MCF 10A (cell line): ENCODE measurements at regions not wholly inside any gene's neighbourhood (a gene's known extent, or its start where the extent isn't known, plus 50 kb on each side); places are given as distances from the start of the nearest gene placed in this dataset.

Experiments
- BruUV-seq: library from RNA; stranded (reverse); fragments of 400-500 nt; replicated peaks from 2 replicates; lab custom pipeline; 2021; lab: Mats Ljungman, UMichigan
- CTCF ChIA-PET: fragments of 300-600 bp; sonication (Branson Sonifier 250); formaldehyde crosslinking; extraction: SDS; loops from one replicate; lab custom pipeline; 2021; ENCODE audit warnings: antibody characterized with exemption, inconsistent platforms; lab: Yijun Ruan, JAX
- POLR2A ChIA-PET: fragments of 300-600, 350-650 bp; sonication (Branson Sonifier 250); formaldehyde crosslinking; extraction: SDS; loops from one replicate; lab custom pipeline; 2020; ENCODE audit warnings: antibody characterized with exemption, inconsistent platforms; lab: Yijun Ruan, JAX
- DNase-seq: peaks from one replicate; pipeline ENCODE4 v3.0.0-alpha.2; 2018; ENCODE audit not compliant: unreplicated experiment
- H3K27ac Mint-ChIP-seq: one replicate; pipeline ENCODE4 v1.8.0; 2022; ENCODE audit warnings: mild to moderate bottlenecking, low read depth, mixed read lengths; ENCODE audit not compliant: unreplicated experiment
- H3K27me3 Mint-ChIP-seq: one replicate; pipeline ENCODE4 v1.8.0; 2022; ENCODE audit warnings: mixed read lengths; ENCODE audit not compliant: insufficient read depth, unreplicated experiment
- H3K36me3 Mint-ChIP-seq: one replicate; pipeline ENCODE4 v1.8.0; 2022; ENCODE audit warnings: mild to moderate bottlenecking, moderate library complexity, mixed read lengths; ENCODE audit not compliant: insufficient read depth, unreplicated experiment
- H3K4me1 Mint-ChIP-seq: one replicate; pipeline ENCODE4 v1.8.0; 2022; ENCODE audit warnings: mixed read lengths; ENCODE audit not compliant: insufficient read depth, unreplicated experiment
- H3K4me3 Mint-ChIP-seq: one replicate; pipeline ENCODE4 v1.8.0; 2022; ENCODE audit warnings: mild to moderate bottlenecking, moderate library complexity, mixed read lengths; ENCODE audit not compliant: unreplicated experiment
- H3K9me3 Mint-ChIP-seq: one replicate; pipeline ENCODE4 v1.8.0; 2022; ENCODE audit warnings: mixed read lengths; ENCODE audit not compliant: unreplicated experiment
- intact Hi-C: fragments of 100-400 bp; cut with micrococcal nuclease; formaldehyde crosslinking; loops from 2 replicates; pipeline ENCODE4 v1.14.1; 2022
- TF ChIP-seq, protein P1 (sequence below): fragments of 200-600 bp; IDR thresholded peaks from one replicate; pipeline ENCODE4 v1.8.0; 2022; ENCODE audit warnings: antibody characterized with exemption, mild to moderate bottlenecking; ENCODE audit not compliant: unreplicated experiment

DNA sequence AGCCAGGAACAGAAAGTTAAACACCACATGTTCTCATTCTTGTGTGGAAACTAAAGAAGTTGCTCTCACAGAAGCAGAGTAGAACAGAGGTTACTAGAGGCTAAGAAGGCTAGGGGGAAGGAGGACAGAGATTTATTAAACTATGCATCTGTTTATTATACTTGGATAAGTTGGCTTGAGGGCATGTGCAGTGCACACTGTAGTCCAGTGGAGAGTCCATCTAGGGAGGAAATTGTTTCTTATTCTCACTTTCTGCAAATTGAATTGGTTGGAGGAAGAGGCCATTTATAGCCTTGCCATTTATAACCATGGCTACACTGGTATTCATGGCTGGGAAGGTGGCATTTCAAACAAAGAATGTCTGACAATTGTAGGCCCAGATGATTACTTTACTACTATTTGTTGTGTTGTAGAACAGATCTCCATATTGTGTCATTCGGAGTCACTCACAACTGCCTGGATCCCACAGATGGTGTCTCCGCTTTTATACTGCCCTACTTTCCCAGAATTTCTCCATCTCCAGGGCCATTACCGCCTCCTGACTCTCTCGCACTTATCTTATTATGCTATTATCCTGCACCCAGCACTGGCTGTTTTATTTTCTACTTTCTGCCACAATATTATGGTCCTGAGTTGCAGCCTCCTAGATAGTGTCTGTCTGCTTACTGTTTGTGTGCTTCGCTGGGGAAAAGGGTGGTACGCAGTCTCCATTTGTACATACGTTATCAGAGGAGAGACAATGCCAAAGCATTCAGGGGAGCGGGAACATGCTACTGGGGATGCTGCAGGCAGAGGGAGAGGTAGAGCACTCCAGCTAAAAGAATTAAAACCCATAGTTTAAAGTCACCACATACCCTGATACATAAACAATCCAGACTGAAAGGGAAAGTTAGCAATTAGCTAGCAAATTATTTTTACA lies 169.3 kb upstream of the BLID start:
- intact Hi-C loops = no loop called here
- TF ChIP-seq, protein P1, sequence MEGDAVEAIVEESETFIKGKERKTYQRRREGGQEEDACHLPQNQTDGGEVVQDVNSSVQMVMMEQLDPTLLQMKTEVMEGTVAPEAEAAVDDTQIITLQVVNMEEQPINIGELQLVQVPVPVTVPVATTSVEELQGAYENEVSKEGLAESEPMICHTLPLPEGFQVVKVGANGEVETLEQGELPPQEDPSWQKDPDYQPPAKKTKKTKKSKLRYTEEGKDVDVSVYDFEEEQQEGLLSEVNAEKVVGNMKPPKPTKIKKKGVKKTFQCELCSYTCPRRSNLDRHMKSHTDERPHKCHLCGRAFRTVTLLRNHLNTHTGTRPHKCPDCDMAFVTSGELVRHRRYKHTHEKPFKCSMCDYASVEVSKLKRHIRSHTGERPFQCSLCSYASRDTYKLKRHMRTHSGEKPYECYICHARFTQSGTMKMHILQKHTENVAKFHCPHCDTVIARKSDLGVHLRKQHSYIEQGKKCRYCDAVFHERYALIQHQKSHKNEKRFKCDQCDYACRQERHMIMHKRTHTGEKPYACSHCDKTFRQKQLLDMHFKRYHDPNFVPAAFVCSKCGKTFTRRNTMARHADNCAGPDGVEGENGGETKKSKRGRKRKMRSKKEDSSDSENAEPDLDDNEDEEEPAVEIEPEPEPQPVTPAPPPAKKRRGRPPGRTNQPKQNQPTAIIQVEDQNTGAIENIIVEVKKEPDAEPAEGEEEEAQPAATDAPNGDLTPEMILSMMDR = no peak
- no peaks in the 10 kb centered on the region for H3K4me1 Mint-ChIP-seq

DNA sequence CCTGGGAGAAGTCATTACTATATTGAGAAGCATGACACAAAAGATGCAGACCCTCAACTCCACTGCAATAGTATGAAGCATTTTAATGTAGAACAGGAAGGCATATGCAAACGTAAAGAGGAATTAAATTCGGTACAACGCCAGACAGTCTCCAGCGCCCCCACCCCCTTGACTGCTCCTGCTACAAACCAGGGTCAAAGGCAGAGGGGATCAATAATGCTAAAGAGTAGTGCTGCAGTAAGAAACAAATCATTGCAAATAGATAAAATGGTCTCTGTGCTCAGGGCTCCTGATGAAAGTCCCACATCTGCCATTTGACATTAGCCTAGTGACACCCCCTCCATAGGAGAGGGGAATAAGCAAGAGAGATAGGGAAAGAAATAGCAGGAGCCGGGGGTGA lies 164.9 kb upstream of the BLID start:
- TF ChIP-seq, protein P1 = no peak
- ChIA-PET CTCF (no interaction called here), POLR2A (no interaction called here)
- no peak for DNase-seq
- Mint-ChIP-seq H3K36me3 (peaks cover 10% of the 10 kb centered on the region), H3K9me3 (no peaks in the 10 kb centered on the region), H3K27me3 (no peaks in the 10 kb centered on the region), H3K4me3 (no peak overlapping the region), H3K27ac (no peak overlapping the region), H3K4me1 (no peaks in the 10 kb centered on the region)
- no TSS peak for BruUV-seq
- intact Hi-C loops = no loop called here

More for the DNA sequence above, 169.3 kb upstream of the BLID start:
- Mint-ChIP-seq H3K4me3 (no peak overlapping the region), H3K9me3 (no peaks in the 10 kb centered on the region), H3K27ac (no peak overlapping the region), H3K27me3 (no peaks in the 10 kb centered on the region), H3K36me3 (peaks cover 31% of the 10 kb centered on the region)
- CTCF ChIA-PET = no interaction called here
- no peak for DNase-seq
- POLR2A ChIA-PET = interaction anchor here (1.4 kb wide), 1 partner anchor 11 kb away, joined by 3 read pairs; no protein-coding TSS in a partner anchor
- BruUV-seq = no TSS peak

DNA sequence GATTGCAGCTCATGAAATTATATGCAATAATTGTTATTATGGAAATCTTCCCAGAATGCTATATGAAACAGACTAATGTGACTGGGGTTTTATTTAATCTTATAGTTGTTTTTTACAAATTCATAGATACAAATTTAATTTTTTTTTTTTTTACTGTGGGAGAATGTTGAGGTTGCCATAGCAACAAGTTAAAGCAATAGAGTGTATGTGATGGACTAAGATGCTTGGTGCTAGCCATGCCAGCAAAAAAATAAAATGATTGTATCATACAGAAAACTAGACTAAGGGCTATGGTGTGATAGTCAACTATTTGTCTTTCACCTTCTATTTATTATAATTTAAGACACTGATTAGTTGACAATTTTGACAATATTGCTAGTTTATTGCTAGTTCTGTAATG lies 163.2 kb upstream of the BLID start:
- CTCF ChIA-PET = no interaction called here
- Mint-ChIP-seq H3K9me3 (no peaks in the 10 kb centered on the region), H3K4me3 (no peak overlapping the region), H3K27me3 (no peaks in the 10 kb centered on the region), H3K27ac (no peak overlapping the region), H3K36me3 (peaks cover 10% of the 10 kb centered on the region), H3K4me1 (no peaks in the 10 kb centered on the region)
- DNase-seq = no peak
- no TSS peak for BruUV-seq
- intact Hi-C loops = no loop called here
- POLR2A ChIA-PET = no interaction called here
- TF ChIP-seq, protein P1 = no peak

DNA sequence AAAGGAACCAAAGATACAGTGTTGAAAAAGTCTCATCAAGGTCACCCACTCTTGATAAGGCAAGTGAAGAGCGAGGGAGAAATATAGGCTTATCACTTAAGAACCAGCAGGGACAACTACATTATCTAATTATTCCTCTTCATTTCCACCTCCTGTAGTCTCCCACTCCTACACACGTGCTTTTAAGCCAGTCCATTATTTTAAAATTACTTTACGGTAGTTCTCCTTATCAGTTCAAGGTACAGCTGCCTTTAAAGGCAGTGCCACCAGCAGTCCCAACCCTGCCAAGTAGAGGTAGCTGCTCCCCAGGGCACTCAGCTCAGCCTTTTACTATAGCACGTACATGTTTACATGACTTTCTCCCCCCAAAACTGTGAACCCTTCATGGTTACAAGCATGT lies 161.5 kb upstream of the BLID start:
- POLR2A ChIA-PET = no interaction called here
- Mint-ChIP-seq H3K27me3 (no peaks in the 10 kb centered on the region), H3K4me1 (no peaks in the 10 kb centered on the region), H3K27ac (no peak overlapping the region), H3K9me3 (no peaks in the 10 kb centered on the region), H3K36me3 (peaks cover 10% of the 10 kb centered on the region), H3K4me3 (no peak overlapping the region)
- DNase-seq = no peak
- intact Hi-C loops = no loop called here
- no TSS peak for BruUV-seq
- CTCF ChIA-PET = interaction anchor here (0.6 kb wide), 1 partner anchor 334 kb away, joined by 3 read pairs; no protein-coding TSS in a partner anchor
- TF ChIP-seq, protein P1 = no peak
